GM19025 (cell line): ENCODE measurements at regions not wholly inside any gene's neighbourhood (a gene's known extent, or its start where the extent isn't known, plus 50 kb on each side); places are given as distances from the start of the nearest gene placed in this dataset.
"Not testable (repeated sequence)": the region's sequence is repeated elsewhere in the genome, so short reads cannot be mapped to it uniquely, and the experiment has no call there.

Experiments
- ATAC-seq: cut with Tn5 transposase; IDR thresholded peaks from one replicate; pipeline ENCODE4 v1.9.1; 2021; ENCODE audit warnings: mild to moderate bottlenecking, low read depth, moderate library complexity; ENCODE audit not compliant: unreplicated experiment

- no peak for ATAC-seq
Measured at GRCh38 chr3:188021502-188022040, 132.4 kb upstream of the LPP start.

- ATAC-seq, result not testable (repeated sequence)
Measured at GRCh38 chr3:188022902-188023301, 131.1 kb upstream of the LPP start.

- ATAC-seq, result no peak
Measured at GRCh38 chr3:188025555-188025954, 128.4 kb upstream of the LPP start.

GRCh38 chr3:188026191-188026968, 127.6 kb upstream of the LPP start:
- no peak for ATAC-seq

- no peak for ATAC-seq
Measured at GRCh38 chr3:188031121-188031520, 122.8 kb upstream of the LPP start.

GRCh38 chr3:188034989-188035388, 119.0 kb upstream of the LPP start:
- no peak for ATAC-seq

- ATAC-seq, result no peak
Measured at GRCh38 chr3:188036375-188037194, 117.4 kb upstream of the LPP start.

- no peak for ATAC-seq
Measured at GRCh38 chr3:188037195-188037718, 116.7 kb upstream of the LPP start.

GRCh38 chr3:188037965-188038581, 115.9 kb upstream of the LPP start:
- ATAC-seq, result no peak

- ATAC-seq, result no peak
Measured at GRCh38 chr3:188041193-188041592, 112.8 kb upstream of the LPP start.

- ATAC-seq, result no peak
Measured at GRCh38 chr3:188041895-188042294, 112.1 kb upstream of the LPP start.

GRCh38 chr3:188042466-188042865, 111.5 kb upstream of the LPP start:
- ATAC-seq, result no peak

GRCh38 chr3:188043891-188044290, 110.1 kb upstream of the LPP start:
- no peak for ATAC-seq

- no peak for ATAC-seq
Measured at GRCh38 chr3:188046561-188047211, 107.3 kb upstream of the LPP start.

- ATAC-seq, result no peak
Measured at GRCh38 chr3:188047536-188047935, 106.4 kb upstream of the LPP start.

- no peak for ATAC-seq
Measured at GRCh38 chr3:188049606-188050530, 104.1 kb upstream of the LPP start.

- ATAC-seq, result no peak
Measured at GRCh38 chr3:188051801-188052168, 102.2 kb upstream of the LPP start.

GRCh38 chr3:188052169-188053035, 101.6 kb upstream of the LPP start:
- no peak for ATAC-seq

- ATAC-seq, result no peak
Measured at GRCh38 chr3:188053036-188053340, 101.0 kb upstream of the LPP start.
